HG02571 (cell line): ENCODE measurements at regions not wholly inside any gene's neighbourhood (a gene's known extent, or its start where the extent isn't known, plus 50 kb on each side); places are given as distances from the start of the nearest gene placed in this dataset.
"Not testable (repeated sequence)": the region's sequence is repeated elsewhere in the genome, so short reads cannot be mapped to it uniquely, and the experiment has no call there.

Experiments
- ATAC-seq: cut with Tn5 transposase; IDR thresholded peaks from one replicate; pipeline ENCODE4 v1.9.1; 2021; ENCODE audit warnings: mild to moderate bottlenecking, moderate library complexity; ENCODE audit not compliant: unreplicated experiment

DNA sequence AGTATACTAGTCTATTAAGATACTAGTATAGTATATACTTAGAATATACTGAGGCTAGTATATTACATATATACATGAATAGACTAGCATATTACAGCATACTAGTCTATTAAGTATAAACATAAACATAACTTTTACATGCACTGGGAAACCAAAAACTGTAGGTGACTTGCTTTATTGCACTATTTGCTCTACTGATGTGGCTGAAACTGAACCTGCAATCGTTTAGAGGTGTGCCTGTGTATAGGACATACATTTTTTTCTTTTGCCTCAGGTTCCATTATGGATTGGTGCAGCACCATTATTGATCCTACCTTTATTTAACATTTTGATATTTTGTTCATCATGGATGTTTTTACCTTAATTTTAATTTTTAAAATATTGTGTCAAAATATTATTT lies 143.2 kb upstream of the RGS6 start:
- ATAC-seq, result no peak

DNA sequence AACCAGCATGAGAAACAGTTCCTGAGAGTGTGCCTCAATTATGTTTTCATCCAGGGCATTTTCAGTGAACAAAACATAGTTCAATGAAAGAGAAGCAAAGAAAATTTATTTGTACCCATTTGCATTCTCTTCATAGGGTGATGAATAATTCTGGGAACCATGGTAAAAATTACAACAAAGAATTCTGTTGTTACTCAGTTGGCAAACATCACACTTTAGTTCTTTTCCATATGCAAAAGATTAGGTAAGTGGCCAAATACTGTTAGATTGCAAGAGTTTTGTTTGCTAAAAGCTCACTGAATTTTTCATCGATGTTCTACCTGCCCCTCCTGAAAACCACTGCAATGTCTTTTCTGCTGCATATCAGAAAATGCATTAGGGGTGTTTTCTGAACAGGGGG lies 132.4 kb upstream of the RGS6 start:
- ATAC-seq, result no peak

GRCh38 chr14:71800878-71801277 lies 131.4 kb upstream of the RGS6 start:
- no peak for ATAC-seq

- ATAC-seq, result no peak
These were observed 128.5 kb upstream of the RGS6 start for GRCh38 chr14:71803539-71804260.

DNA sequence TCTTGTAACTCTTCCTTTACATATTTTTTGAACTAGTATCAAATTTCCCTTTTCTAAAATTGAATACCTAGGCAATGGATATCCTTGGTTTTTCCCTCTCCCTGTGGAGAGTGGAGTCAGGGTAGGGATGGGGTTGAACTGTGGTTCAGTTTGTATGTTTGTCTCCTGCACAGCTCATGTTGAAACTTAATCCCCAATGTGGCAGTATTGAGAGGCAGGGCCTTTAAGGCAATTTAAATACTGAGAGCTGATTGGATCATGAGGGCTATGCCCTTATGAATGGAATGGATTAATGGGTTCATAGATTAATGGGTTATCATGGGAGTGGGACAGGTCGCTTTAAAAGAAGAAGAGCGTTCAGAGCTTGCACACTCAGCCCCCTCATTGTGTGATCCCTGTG lies 127.2 kb upstream of the RGS6 start:
- ATAC-seq, result no peak

DNA sequence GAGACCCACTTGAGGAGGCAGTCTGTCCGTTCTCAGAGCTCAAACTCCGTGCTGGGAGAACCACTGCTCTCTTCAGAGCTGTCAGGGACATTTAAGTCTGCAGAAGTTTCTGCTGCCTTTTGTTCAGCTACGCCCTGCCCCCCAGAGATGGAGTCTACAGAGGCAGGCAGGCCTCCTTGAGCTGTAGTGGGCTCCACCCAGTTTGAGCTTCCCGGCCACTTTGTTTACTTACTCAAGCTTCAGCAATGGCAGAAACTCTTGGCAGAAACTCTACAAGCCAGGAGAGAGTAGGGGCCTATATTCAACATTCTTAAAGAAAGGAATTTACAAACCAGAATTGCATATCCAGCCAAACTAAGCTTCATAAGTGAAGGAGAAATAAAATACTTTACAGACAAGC lies 125.2 kb upstream of the RGS6 start:
- not testable (repeated sequence) for ATAC-seq

GRCh38 chr14:71810800-71811199 lies 121.4 kb upstream of the RGS6 start:
- ATAC-seq, result not testable (repeated sequence)

GRCh38 chr14:71812693-71813092 lies 119.5 kb upstream of the RGS6 start:
- no peak for ATAC-seq

- ATAC-seq, result no peak
These were observed 117.1 kb upstream of the RGS6 start for GRCh38 chr14:71815110-71815509.

- ATAC-seq, result no peak
These were observed 107.4 kb upstream of the RGS6 start for GRCh38 chr14:71824816-71825215.

- ATAC-seq, result no peak
These were observed 98.8 kb upstream of the RGS6 start for GRCh38 chr14:71833476-71833875.

DNA sequence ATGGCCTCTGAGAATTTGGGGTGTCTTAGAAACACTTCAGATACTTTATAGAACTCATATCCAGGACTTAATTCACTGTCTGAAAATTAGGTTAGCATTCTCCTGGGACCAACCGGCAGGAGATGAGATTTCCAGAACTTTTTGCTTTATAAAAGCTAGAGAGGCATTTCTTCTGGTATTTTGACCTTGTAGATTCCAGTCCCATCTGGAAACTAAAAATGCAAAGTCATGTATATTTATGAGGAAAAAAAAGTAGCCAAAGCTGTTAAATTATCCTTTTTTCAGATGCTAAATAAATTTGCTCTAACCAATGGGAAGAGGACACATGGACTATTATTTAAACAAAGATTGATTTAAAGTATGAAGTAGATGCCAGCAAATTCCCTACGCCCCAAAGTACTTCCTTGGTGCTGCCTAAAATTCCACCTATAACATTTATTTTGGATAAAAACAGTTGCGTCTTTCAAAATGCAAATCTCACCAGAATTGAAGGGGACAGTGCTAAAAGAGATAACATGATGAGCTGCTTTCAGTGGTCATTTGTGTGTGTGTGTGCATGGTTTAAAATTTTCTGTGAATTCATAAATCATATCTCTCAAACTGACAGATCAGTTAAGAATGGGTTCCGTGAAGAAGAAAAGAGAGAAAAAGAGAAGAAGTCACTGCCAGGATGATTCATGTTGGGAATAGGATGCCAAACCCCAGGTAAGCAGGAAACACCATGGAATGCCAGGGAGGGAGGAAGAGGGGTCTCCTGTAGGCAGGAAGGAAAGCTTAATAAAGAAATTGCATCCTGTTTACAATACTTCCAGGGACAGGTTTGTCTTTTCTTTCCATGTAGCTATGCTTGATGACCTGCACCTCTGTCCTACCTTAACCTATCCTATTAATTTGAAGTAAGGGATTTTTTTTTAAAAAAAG lies 97.7 kb upstream of the RGS6 start:
- ATAC-seq, result no peak

- no peak for ATAC-seq
These were observed 80.0 kb upstream of the RGS6 start for GRCh38 chr14:71852181-71852580.

DNA sequence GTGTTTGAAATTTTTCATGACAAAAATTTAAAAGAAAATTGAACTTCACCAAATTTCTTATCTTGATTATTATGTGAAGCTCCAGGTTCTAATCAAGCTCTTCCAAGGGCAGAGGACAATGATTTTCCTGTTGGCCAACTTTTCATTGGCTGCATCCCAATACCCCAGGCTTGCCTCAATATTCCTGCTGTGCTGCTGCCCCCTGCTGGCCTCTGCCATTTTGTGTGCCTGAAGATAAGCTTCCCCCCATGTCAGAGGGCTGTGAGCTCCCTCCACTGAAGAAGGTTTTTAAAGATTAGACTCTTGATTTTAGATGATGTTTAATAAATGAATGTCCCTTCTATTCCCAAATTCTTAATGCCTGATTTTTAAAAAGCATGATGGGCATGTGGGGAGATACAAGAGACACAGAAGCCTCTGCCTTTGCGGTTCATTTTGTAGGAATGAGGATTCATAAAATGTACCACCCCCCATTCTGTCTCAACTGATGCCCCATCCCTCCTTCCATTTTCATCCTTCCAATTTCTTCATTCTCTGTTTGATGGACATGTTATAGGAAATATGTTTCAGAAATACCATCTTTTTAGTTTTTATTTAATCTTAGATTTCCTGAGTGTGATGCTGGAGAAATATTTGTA lies 76.7 kb upstream of the RGS6 start:
- ATAC-seq, result no peak

- ATAC-seq, result no peak
These were observed 75.9 kb upstream of the RGS6 start for GRCh38 chr14:71856199-71856919.

- ATAC-seq, result no peak
These were observed 69.2 kb upstream of the RGS6 start for GRCh38 chr14:71863049-71863448.

- no peak for ATAC-seq
These were observed 68.5 kb upstream of the RGS6 start for GRCh38 chr14:71863766-71864165.
